ENCODE measurements at regions not wholly inside any gene's neighbourhood (a gene's known extent, or its start where the extent isn't known, plus 50 kb on each side); places are given as distances from the start of the nearest gene placed in this dataset.

DNA sequence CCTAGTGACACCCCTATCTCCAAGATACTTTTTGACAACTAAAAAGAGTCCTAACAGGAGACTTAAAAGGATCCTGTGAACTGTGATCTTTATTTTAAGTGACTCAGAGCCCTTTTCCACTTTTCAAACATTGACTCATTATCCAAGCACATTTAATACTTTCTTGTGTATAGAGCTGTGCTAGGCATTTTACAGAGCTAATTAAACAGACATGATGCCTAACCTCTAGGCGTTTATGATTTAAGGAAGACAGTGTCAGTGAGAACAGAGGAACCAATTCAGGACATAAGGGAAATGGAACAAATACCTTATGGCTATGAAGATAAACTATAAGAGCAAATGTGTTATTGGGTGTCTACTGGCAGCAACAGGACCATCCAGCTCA lies 282.6 kb downstream of the TPBG start:
- no peak overlapping the region for H3K27ac ChIP-seq (ENCODE audit: extremely low read depth, low read depth, low read length)
- CTCF ChIA-PET: interaction anchor here (0.9 to 1.3 kb wide), 2 partner anchors 67 to 408 kb away, joined by 3 read pairs; no protein-coding TSS in a partner anchor
- POLR2A ChIA-PET: no interaction called here

DNA sequence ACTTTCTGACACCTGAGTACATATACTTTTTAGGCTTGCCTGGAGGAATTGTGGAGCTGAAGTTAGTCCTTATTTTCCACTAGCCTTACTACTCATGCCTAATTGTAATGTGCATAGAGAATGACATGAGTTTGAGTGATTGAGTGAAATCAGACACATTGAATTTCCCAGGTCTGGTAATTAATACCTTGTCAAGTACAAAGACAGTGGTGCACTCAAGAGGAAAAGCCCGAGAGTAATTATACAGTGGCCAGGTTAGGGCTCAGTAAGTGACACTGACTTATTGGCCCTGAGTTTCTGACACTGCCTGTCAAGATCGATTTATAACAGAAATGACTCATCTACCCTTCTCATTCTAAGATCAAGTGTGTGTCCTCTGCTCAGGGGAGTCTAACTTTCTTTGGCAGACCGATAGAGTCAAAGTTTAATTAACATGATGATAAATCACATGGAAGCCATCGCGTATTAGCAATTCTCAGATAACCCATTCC lies 288.3 kb downstream of the TPBG start:
- POLR2A ChIA-PET: no interaction called here
- Histone ChIP-seq H3K27ac (ENCODE audit: extremely low read depth, low read depth, low read length) (no peak overlapping the region), H3K4me3 (ENCODE audit: low read depth, low read length) (no peak overlapping the region), H3K4me1 (ENCODE audit: control insufficient read depth, insufficient read depth, low read length) (no peaks in the 10 kb centered on the region), H3K36me3 (ENCODE audit: control insufficient read depth in 2 of 2, insufficient read depth in 1 of 2, low read length in 2 of 2) (no peaks in the 10 kb centered on the region), H3K9me3 (ENCODE audit: control insufficient read depth, insufficient read depth, low read depth, low read length) (no peaks in the 10 kb centered on the region)
- TF ChIP-seq SP7 (tag by site-specific recombination; IDR thresholded peaks at IDR 0.05): peak; percentile 91
- TF ChIP-seq ZNF2 (tag by site-specific recombination; IDR thresholded peaks at IDR 0.05): no peak
- TF ChIP-seq ZNF473 (tag by site-specific recombination; IDR thresholded peaks at IDR 0.05): no peak
- CTCF ChIA-PET: interaction anchor here (0.6 kb wide), 1 partner anchor 19 kb away, joined by 3 read pairs; no protein-coding TSS in a partner anchor

More for the DNA sequence above, 282.6 kb downstream of the TPBG start:
- Histone ChIP-seq H3K36me3 (ENCODE audit: control insufficient read depth in 2 of 2, insufficient read depth in 1 of 2, low read length in 2 of 2) (no peaks in the 10 kb centered on the region), H3K4me1 (ENCODE audit: control insufficient read depth, insufficient read depth, low read length) (no peaks in the 10 kb centered on the region), H3K4me3 (ENCODE audit: low read depth, low read length) (no peak overlapping the region), H3K9me3 (ENCODE audit: control insufficient read depth, insufficient read depth, low read depth, low read length) (no peaks in the 10 kb centered on the region)
- TF ChIP-seq ZNF140 (tag by site-specific recombination; IDR thresholded peaks at IDR 0.05): no peak
- TF ChIP-seq ZBTB11 (tag by site-specific recombination; conservative IDR thresholded peaks at IDR 0.05; ENCODE audit: low read depth): no peak
- no peak for TF ChIP-seq OSR2 (tag by site-specific recombination; IDR thresholded peaks at IDR 0.05)
- no peak for TF ChIP-seq GLI2 (tag by site-specific recombination; IDR thresholded peaks at IDR 0.05; ENCODE audit: borderline replicate concordance, low read depth)
- TF ChIP-seq ZNF10 (tag by site-specific recombination; IDR thresholded peaks at IDR 0.05): no peak
- TF ChIP-seq ZNF138 (tag by site-specific recombination; IDR thresholded peaks at IDR 0.05; ENCODE audit: borderline replicate concordance): no peak
- TF ChIP-seq ZNF707 (tag by site-specific recombination; IDR thresholded peaks at IDR 0.05): no peak
- TF ChIP-seq ZNF133 (tag by site-specific recombination; IDR thresholded peaks at IDR 0.05): no peak
- no peak for TF ChIP-seq ZNF660 (tag by site-specific recombination; IDR thresholded peaks at IDR 0.05)
- TF ChIP-seq ZXDB (tag by site-specific recombination; IDR thresholded peaks at IDR 0.05): no peak
- no peak for TF ChIP-seq SP3 (tag by site-specific recombination; IDR thresholded peaks at IDR 0.05)
- no peak for TF ChIP-seq MYNN (tag by site-specific recombination; IDR thresholded peaks at IDR 0.05; ENCODE audit: borderline replicate concordance)

GRCh38 chr6:82679232-82679631 lies 315.6 kb downstream of the TPBG start:
- POLR2A ChIA-PET: no interaction called here
- CTCF ChIA-PET: no interaction called here
- Histone ChIP-seq H3K27ac (ENCODE audit: extremely low read depth, low read depth, low read length) (no peak overlapping the region), H3K4me1 (ENCODE audit: control insufficient read depth, insufficient read depth, low read length) (no peaks in the 10 kb centered on the region), H3K36me3 (ENCODE audit: control insufficient read depth in 2 of 2, insufficient read depth in 1 of 2, low read length in 2 of 2) (no peaks in the 10 kb centered on the region), H3K4me3 (ENCODE audit: low read depth, low read length) (no peak overlapping the region), H3K9me3 (ENCODE audit: control insufficient read depth, insufficient read depth, low read depth, low read length) (no peaks in the 10 kb centered on the region)
- TF ChIP-seq TCF7L2 (IDR thresholded peaks at IDR 0.05; ENCODE audit: borderline replicate concordance, low read depth, low read length) (no peak), ZNF629 (tag by site-specific recombination; IDR thresholded peaks at IDR 0.05) (no peak), ZSCAN23 (tag by site-specific recombination; IDR thresholded peaks at IDR 0.05) (no peak), ZBTB7A (tag by site-specific recombination; IDR thresholded peaks at IDR 0.05; ENCODE audit: low read depth) (no peak), ZNF398 (tag by site-specific recombination; IDR thresholded peaks at IDR 0.05) (no peak)

Measured in HEK293 (cell line).